ENCODE measurements at regions not wholly inside any gene's neighbourhood (a gene's known extent, or its start where the extent isn't known, plus 50 kb on each side); places are given as distances from the start of the nearest gene placed in this dataset.

GRCh38 chr11:80146232-80146631 lies 705.4 kb upstream of the TENM4 start:
- TF ChIP-seq CTCF (IDR thresholded peaks at IDR 0.05): no peak
- no peak for TF ChIP-seq POLR2A (IDR thresholded peaks at IDR 0.05)

Measured in adrenal gland (tissue), 5 donors.